ENCODE measurements at regions not wholly inside any gene's neighbourhood (a gene's known extent, or its start where the extent isn't known, plus 50 kb on each side); places are given as distances from the start of the nearest gene placed in this dataset.

DNA sequence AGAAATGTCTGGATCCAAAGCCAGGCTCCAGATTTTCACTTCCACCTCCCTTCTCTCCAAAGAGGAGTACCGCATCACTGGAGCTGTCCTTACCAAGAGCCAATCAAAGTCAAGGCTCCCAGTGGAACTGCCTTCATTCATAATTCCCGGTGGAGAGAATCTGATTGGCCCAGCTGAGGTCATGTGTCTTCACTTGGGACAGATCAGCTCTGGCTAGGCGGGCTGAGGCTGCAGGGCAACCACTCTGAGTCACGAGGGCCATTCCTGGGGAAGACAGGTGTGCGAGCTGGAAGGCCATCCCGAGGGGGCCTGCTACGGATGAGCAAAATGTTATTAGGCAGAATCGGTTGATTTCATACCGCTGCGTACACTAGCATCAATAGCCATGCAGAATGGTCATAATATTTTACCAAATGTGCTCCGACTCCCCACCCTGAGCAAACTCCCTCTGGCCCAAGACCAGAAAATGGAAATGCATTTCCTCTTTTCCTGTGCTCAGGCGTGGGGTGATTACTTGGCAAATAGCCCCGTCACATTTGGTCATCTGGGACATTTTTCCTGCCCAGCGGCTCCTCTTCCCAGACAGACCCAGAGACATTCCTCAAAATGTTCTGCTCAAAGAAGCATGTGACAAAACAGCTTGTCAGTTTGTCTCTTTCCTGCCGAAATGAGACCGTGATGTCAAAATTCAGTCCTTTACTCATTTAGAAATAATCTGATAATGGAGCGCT is 111.1 kb downstream of the AIPL1 start:
- no peak for DNase-seq

DNA sequence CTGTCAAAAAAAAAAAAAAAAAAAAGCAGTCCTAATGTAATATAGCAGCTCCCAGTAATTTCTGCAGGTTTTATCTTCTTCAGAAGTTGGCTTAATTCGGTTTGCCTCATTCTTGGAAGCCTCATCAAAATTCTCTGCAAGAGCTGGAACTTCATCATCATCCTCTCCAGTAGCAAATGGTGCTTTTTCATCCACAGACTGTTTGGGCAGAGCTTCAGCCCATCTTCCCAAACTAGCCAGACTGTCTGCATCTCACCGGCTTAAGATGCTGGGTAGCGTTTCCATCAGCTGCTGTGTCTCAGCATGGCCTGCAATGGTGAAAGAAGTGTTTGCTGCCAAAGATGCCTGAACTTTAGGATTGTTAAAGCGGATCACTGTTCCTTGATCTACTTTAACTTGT is 112.6 kb downstream of the AIPL1 start:
- no peak for DNase-seq

DNA sequence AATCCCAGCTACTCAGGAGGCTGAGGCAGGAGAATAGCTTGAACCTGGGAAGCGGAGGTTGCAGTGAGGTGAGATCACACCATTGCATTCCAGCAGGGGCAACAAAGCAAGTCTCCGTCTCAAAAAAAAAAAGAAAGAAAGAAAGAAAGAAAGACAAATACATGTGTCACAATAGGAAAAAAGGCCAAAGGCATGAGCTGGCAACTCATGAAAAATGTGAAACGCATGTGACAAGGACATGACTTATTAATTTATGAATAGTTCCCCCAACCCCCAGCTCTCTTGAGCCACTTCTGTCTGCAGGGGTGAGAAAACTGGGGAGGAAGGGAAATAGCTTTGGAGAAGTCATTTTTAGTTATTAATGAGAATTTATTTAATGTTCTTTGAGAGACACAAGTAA is 120.6 kb downstream of the AIPL1 start:
- DNase-seq: no peak

DNA sequence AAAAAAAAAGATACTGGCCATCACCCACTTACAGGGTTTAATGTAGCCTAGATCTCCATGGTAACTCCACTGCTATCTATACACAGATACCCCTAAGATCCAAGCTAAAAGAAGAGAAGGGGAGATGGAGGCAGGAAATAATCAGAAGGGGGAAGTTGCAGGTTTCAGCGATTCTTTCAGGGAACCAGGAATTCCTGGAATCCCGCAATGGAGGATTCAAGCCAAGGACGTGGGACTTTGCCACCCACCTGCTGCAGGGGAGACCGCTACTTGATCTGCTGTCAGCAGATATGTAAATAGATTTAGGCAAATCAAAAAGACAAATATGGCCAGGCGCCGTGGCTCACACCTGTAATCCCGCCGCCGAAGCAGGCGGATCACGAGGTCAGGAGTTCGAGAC is 121.1 kb downstream of the AIPL1 start:
- DNase-seq: no peak

DNA sequence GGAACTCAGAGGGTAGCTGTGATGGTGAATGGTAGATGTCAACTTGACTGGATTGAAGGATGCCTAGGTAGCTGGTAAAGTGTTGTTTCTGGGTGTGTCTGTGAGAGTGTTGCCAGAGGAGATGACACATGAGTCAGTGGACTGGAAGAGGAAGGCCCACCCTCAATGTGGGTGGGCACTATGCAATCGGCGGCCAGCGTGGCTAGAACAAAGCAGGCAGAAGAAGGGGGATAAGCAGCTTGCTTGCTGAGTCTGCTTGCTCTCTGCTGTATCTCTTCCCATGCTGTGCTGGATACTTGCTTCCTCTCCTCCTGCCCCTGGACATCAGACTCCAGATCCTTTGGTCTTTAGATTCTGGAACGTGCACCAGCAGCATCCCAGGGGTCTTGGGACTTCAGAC is 128.1 kb downstream of the AIPL1 start:
- no peak for DNase-seq

DNA sequence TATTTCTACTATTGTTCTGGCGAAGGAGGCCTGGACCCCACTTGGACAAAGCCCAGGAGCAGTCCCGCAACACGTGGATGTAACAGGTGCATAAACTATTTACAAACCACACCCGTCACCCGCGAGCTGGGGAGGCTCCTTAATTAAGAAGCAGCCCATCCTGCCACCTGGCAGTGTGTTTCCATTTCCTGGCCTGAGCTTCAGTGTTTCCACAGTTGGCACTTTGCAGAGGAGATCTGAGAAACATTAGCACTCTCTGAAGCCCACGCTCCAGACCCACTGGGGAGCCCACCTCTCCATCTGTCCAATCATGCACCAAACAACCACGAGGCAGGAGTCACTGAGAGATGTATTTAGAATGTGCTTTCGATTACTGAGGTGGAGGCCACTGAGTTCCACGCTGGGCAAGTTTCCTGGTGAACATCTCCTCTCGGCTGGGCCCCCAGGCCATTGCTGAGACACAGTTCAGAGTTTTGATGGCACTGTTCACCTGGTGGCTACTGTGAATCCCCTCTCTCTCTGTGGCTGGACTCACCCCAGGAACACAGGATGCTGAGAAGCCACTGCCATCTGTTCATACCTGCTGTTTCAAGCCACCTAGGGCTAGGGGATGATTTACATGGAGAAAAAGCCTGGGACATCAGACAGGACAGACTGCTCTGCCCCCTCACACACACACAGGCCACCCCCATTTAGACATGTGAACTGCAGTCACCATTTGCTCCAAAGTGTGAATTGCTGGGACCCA is 129.1 kb downstream of the AIPL1 start:
- DNase-seq: peak; percentile 30

DNA sequence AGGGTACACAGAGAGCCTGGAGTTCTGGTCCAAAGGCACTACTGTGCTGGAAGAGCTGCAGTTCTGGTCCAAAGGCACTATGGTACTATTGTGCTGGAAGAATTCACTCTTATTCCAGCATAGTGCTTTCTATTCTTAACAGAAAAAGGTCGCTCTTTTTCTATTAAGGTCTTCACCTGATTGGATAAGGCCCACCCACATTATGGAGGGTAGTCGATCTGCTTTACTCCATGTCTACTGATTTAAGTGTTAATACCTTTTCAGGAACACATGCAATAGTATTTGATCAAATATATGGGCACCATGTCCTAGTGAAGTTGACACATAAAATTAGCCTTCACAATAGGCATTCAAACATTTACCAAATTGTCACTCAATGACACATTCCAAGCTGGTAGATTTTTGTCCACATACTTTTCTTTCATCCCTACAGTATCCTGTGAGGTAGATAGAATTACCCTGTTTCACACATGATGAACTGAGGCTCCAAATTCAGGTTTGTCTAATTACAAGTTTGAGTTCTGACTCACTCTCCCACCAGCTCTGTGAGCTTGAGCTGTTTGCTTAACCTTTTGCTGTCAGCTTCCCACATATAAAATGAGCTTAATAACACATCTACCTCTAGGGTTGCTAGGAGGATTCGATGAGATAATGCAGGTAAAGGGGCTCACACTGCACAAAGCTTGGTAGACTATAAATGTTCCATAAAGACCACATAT is 129.9 kb downstream of the AIPL1 start:
- DNase-seq: peak; percentile 30

DNA sequence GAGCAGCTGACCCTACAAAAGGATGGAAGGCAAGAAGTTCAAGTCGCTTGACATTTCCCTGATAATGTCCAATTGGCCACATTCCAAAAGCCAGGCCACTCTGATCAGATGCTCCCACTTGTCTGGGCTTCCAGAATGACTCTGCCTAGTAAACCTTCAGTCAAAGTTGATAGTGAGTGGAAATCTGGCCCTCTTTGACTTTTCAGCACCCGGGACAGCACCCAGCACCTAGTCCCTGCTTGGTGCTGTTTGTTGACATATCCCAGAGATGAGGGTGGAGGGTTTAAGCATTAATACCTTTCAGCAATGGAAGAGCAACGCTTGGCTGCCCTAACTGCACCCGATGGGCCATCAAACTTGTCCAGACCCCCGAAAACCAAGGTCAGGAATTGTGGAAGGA is 131.3 kb downstream of the AIPL1 start:
- no peak for DNase-seq

DNA sequence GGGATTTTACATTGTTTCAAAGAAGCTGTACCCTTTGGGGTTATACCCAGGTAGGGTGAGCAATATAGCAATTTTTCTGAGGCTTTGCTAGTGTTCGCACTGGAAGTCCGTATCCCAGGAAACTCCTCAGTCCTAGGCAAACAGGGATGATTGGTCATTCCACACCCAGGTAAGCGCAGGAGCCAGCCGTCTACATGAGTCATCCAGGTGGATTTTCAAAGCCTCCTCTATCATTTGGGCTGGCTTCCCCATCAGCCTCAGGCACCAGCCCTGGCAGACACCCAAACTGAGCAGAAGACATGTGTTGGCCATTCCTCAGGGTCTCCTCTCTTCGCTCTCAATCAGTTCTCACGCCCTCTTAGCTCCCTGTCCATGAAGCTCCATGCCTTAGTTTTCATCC is 135.6 kb downstream of the AIPL1 start:
- no peak for DNase-seq

DNA sequence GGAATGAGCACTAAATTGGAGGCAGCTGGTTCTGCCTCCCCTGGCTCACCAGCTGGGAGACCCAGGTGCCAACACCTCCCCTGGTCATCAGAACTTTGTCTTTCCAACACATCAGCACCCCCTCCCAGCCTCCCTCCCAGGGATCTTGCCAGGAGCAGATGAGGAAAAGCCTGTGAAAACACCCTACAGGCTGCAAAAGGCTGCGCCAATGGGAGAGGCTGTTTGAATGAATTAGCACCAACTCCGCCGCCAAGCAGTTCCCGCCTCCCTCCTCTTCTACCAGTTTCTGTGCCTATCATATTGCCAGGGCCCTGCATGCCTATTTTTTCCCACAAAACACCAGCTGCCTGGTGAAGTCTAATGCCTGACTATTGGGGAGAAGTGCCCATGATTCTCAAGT is 137.0 kb downstream of the AIPL1 start:
- no peak for DNase-seq

DNA sequence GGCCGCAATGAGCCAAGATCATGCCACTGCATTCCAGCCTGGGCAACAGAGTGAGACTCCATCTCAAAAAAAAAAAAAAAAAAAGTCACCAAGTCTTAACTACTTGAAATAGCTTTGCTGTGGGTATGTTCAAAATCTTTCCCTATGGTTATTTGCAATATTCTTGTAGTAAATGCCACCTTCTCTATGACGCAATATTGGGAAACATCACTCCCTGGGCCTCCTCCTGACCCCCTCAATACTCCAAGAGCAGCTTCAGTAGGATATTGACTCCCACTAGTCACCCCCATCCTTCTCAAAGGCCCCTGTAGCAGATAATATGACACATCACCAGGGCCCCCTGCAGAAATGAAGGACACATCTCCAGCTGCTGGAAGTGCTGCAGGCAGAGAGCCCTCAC is 137.8 kb downstream of the AIPL1 start:
- no peak for DNase-seq

DNA sequence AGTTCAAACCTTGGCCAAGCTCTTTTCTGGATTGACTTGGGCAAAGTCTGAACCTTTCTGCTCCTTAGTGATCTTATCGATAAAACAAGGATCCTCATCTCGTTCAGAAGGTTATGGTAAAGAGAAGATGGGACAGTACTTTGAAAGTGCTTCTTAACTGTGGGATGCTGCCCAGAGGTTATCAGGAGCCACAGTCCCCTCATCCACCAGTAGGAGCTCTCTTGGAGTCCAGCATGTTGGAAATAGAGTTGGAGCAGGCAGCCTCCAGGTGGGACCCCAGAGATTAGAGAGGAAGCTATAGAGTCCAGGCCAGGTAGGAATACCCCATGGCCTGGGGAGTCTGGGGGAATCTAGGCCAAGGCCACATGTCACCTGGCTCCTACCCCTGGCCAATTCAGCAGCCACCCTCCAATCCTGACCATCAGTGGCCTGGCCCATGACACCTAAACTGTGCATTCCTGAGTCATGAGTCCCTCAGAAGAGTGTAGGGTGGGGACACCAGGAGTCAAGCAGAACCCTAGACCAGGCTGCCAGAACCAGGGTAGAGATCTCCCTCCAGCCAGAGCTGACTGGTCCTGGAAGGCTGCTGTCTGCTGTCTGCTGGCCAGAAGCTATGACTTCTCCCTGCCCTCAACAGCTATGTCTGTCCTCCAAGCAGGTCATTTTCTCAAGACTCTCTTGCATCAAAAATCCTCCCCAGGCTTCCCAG is 144.3 kb downstream of the AIPL1 start:
- no peak for DNase-seq

DNA sequence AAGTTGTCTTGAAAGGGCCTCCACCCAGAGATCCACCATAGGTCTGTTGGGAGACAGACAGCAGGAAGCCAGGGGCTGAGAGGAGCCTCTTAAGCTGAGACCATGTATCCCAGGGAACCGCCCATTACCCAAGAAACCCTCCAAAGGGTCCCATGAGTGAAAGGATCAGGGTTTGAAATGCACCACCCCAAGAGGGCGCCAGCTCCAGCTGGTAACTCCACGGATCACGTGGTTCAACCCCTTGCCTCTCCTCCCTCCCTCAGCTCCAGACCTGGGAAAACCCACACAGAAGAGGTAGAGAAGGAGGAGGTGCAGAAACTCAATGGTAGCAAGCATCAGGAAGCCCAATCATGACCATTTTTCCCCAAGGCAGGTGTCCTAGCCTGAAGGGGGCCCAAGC is 148.7 kb downstream of the AIPL1 start:
- DNase-seq: no peak

DNA sequence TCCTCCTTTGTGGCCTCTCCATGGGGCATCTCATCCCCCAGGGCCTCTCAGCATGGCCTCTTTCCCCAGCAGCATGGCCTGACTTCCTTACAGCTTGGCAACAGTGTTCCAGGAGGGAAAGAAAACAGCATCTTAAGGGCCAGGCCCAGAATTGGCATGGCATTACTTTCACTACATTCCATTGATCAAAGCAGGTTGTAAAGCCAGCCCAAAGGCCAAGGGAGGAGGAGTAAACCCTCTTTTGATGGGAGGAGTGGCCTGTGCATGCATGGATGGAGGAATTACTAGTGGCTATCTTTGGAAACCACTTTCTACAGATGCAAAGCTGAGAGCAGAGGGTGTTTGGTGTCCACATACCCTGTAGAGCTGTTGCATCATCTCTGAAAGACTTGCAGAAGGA is 149.4 kb downstream of the AIPL1 start:
- no peak for DNase-seq

DNA sequence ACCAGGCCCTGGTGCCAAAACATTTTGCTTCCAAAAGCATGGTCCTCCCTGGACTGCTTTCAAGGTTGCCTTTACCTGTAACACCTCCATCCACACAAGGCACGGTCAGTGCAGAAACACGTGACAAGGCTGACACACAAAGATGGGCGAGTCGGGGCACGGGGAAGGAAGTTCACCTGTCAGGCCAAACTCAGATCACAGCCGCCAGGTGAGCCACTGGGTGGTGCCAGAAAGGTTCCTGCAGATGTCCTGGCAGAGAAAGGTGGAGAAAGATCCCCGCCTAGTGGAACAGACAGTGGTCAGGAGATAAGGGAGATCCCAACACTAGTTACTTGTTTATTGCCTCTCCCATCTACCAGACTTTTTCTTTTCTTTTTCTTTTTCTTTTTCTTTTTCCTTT is 155.3 kb downstream of the AIPL1 start:
- DNase-seq: peak; percentile 7

DNA sequence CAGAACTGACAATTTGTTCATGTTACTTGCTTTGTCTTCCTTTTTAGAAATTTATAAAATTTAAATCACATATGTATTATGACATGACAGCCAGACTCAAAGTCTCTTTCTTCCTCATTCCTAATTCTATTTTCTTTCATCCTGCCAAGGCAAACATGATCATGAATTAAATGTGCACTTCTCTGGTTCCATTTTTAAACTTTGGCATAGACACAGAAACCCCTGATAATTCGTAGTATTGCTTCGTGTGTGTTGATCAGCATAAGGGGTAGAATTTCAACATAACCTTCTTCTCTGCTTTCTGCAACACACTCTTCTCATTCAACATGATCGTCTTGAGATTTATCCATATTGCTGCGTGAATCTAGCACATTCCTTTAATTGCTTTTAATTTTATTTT is 156.5 kb downstream of the AIPL1 start:
- DNase-seq: no peak

DNA sequence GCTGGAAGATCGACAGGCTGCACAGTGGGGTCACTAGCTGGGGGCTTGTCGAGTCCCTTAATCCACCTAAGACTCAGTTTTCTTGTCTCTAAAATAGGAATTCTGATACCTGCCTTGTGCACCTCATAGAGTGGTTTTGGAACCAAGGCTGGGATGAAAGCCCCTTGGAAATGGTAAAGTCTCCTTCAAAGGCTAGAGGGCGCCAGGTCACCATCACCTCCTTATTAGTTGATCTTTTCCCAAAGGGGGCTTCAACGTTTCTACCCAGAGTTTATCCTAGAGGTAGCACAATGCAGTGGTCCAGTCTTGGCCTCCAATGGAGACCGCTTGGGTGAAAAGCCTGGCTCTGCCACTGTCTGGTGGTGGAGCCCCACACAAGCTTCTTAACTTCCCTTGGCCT is 158.2 kb downstream of the AIPL1 start:
- DNase-seq: no peak

DNA sequence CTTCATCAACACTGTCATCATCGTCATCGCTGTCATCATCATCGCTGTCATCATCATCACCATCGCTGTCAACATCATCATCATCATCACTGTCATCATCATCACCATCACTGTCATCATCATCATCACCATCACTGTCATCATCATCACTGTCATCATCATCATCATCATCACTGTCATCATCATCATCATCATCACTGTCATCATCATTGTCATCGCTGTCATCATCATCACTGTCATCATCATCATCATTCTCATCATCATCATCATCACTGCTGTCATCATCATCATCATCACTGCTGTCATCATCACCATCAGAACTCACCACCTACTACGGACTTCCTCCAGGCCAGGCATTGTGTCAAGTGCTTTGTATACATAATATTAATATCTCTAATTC is 160.6 kb downstream of the AIPL1 start:
- no peak for DNase-seq

DNA sequence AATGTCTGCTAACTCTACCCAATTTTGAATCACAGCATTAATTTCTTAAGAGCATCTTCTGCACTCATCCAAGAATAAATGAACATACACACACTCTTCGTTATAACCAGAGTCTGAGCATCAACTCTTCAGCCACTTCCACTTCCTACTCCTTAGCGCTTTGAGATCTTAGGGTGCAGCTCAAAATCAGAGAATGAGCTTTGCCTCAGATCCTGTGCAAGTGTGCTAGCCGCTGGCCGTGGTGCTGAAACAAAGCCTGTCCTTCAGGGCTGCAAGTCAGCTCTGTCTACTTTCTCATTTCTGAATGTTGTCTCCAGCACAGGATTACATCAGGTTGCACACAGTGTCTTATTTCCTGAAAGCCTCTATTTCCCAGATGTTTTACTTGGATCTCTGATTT is 165.4 kb downstream of the AIPL1 start:
- DNase-seq: no peak

DNA sequence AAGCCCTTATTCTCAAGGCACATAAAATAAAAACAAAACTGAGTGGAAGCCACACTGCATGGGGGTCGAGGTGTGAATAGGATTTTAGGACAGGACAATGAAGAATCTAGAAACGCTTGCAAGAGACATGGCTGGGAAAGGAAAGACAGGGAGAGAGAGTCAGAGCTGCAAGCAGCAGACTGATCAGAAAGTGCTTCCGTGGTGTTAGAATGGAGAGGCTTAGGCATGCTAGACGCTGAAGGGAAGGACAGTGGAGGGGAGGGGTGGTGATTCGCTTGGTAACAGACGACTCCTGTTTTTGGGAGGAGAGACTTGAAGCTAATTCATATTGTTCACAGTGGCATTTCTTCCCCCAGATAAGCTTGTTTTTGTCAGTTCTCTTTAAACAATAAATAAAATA is 173.5 kb downstream of the AIPL1 start:
- DNase-seq: no peak

DNA sequence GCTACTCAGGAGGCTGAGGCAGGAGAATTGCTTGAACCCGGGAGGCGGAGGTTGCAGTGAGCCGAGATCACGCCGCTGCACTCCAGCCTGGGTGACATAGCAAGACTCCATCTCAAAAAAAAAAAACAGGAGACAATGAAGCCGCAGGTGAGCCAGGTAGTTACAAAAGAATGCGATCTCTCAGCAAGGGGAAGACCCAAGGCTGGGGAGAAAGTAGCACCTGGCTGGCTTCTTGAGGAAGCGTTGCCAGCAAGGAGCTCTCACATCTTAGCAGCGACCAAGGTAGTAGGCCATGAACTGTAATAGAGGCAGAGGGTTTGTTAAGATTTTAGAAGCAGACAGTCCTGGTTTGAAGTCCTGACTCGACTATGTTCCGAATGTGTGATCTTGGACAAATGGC is 175.0 kb downstream of the AIPL1 start:
- DNase-seq: no peak

DNA sequence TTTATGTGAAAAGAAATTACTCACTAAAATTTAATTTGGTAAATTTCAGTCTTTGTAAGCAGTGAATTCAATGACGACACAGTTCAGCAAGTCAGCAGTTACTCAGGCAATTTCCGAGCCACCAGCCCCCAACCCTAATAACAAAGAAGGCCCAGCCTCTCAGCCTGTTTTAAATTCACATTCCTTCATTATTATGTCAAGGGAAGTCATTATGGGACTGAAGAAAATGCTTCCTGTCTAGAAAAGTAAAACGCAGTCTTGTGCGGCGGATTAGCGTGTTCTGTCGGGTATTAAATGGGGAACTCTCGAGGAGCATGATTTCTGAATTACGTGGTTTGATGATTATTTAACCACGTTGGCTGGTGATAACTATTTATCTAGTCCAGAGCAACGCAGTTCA is 177.6 kb downstream of the AIPL1 start:
- DNase-seq: no peak

DNA sequence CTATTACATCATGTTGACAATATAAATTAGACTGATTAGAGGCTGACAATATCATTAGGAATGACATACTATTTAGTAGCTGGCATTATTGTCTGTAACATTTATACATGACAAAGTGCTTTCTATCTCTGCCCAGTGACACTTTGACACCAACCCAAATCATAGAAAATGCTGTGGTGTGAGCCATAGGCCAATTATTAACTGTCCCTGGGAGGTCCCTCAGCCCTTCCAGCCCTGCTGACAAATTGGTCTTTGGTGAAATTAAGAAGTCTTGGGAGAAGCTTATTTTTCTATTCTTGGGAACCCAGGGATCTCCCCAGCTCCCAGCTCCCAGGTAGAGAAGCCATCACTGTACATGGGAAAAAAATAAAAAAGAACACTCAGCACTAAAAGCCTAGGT is 179.6 kb downstream of the AIPL1 start:
- DNase-seq: no peak

DNA sequence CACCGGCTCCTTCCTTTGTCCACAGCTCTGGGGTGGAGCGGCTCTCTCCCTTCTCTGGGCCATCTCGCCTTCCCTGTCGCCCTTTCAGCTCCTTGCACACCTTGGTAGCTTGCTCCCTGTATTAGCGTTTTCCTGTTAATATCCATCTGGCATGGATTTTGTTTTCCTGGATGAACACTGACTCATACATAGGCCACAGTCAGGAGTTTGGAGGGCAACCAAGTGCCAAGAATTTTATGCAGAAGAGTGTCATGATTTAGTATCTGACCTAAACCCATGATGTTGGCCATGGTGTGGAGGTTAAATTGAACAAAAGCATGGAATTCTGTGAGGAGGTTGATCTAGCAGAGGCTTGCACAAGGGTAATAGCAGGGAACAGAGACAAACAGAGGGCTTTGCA is 180.9 kb downstream of the AIPL1 start:
- DNase-seq: no peak

Measured in NCI-H774 (cell line).